Ovary (tissue), 3 donors: ENCODE measurements at regions not wholly inside any gene's neighbourhood (a gene's known extent, or its start where the extent isn't known, plus 50 kb on each side); places are given as distances from the start of the nearest gene placed in this dataset.

Experiments
- CTCF ChIP-seq, 3 donors: fragments of 450-650 bp in 2 of 3; fragments of 200-600 bp in 1 of 3; IDR thresholded peaks; one replicate each; pipeline versions ENCODE4 v1.5.1 to v1.8.0; 2016 to 2022; ENCODE audit warnings: antibody characterized with exemption in 3 of 3, mild to moderate bottlenecking in 1 of 3
- POLR2A ChIP-seq: fragments of 450-650 bp; IDR thresholded peaks from one replicate; pipeline ENCODE4 v1.6.1; 2017; ENCODE audit warnings: antibody characterized with exemption, mild to moderate bottlenecking, moderate library complexity
- donor health status: DM: no; HTN: no; CAD: no.

- TF ChIP-seq POLR2A (no peak), CTCF (IDR thresholded peaks at IDR 0.05) (no peak)
Observed at GRCh38 chr2:9099341-9099751, 95.9 kb upstream of the MBOAT2 start.
